Breast epithelium (tissue), 3 donors: ENCODE measurements at regions not wholly inside any gene's neighbourhood (a gene's known extent, or its start where the extent isn't known, plus 50 kb on each side); places are given as distances from the start of the nearest gene placed in this dataset.

Experiments
- CTCF ChIP-seq, 3 donors: fragments of 450-650 bp; IDR thresholded peaks; one replicate each; pipeline ENCODE4 v1.5.1; 2016 to 2017; ENCODE audit warnings: antibody characterized with exemption in 3 of 3, mild to moderate bottlenecking in 3 of 3, moderate library complexity in 3 of 3
- POLR2AphosphoS5 ChIP-seq, 3 donors: sonication (generic); formaldehyde crosslinking; IDR thresholded peaks; one replicate each; pipeline ENCODE4 v1.6.1; 2017; ENCODE audit warnings: antibody characterized with exemption in 3 of 3

GRCh38 chr13:74047931-74048600 lies 86.1 kb downstream of the KLF12 start:
- no peak for TF ChIP-seq POLR2AphosphoS5 (IDR thresholded peaks at IDR 0.05)
- TF ChIP-seq CTCF (IDR thresholded peaks at IDR 0.05) = no peak
